RWPE1 (cell line): ENCODE measurements at regions not wholly inside any gene's neighbourhood (a gene's known extent, or its start where the extent isn't known, plus 50 kb on each side); places are given as distances from the start of the nearest gene placed in this dataset.

Experiments
- CTCF ChIA-PET: fragments of 350-600 bp; sonication (Branson Sonifier 250); formaldehyde crosslinking; extraction: SDS; loops from one replicate; lab custom pipeline; 2021; lab: Yijun Ruan, JAX
- POLR2A ChIA-PET: fragments of 400-600 bp; formaldehyde crosslinking; extraction: SDS; loops from one replicate; lab custom pipeline; 2020; ENCODE audit warnings: antibody characterized with exemption; ENCODE audit not compliant: low non-redundant PET; lab: Yijun Ruan, JAX
- DNase-seq: peaks from one replicate; pipeline ENCODE4 v3.0.0; 2012; ENCODE audit warnings: low spot score
- H3K27ac ChIP-seq: fragments of 450-650 bp; 2 replicates; pipeline ENCODE4 v1.5.1; 2017
- TF ChIP-seq, protein P1 (sequence below): fragments of 450-650 bp; conservative IDR thresholded peaks from 2 replicates; pipeline ENCODE4 v1.5.1; 2017; ENCODE audit warnings: low read depth, mild to moderate bottlenecking

GRCh38 chr3:87125116-87125515 lies 102.0 kb upstream of the CHMP2B start:
- H3K27ac ChIP-seq = no peak overlapping the region
- POLR2A ChIA-PET = no interaction called here
- CTCF ChIA-PET = no interaction called here
- TF ChIP-seq, protein P1, sequence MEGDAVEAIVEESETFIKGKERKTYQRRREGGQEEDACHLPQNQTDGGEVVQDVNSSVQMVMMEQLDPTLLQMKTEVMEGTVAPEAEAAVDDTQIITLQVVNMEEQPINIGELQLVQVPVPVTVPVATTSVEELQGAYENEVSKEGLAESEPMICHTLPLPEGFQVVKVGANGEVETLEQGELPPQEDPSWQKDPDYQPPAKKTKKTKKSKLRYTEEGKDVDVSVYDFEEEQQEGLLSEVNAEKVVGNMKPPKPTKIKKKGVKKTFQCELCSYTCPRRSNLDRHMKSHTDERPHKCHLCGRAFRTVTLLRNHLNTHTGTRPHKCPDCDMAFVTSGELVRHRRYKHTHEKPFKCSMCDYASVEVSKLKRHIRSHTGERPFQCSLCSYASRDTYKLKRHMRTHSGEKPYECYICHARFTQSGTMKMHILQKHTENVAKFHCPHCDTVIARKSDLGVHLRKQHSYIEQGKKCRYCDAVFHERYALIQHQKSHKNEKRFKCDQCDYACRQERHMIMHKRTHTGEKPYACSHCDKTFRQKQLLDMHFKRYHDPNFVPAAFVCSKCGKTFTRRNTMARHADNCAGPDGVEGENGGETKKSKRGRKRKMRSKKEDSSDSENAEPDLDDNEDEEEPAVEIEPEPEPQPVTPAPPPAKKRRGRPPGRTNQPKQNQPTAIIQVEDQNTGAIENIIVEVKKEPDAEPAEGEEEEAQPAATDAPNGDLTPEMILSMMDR = no peak
- no peak for DNase-seq

DNA sequence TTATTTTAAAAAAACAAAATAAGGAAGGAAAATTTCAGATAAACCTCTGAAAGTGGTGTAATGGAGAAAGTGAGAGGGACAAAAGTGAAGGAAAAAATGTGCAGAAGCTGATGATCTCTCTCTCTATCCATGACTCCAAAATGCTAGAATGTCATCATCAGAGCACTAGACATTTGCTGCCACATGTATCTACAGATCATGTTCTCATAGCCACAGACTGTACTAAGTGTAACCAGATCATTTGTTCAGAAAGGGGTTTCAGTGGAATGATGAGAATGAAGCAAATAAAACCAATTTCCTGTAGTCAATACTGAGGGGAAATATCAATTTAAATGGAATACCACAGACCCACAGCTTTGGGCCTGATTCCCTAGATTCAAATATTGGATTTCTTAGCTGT lies 104.3 kb upstream of the CHMP2B start:
- ChIA-PET POLR2A (no interaction called here), CTCF (no interaction called here)
- TF ChIP-seq, protein P1 = no peak
- H3K27ac ChIP-seq = no peak overlapping the region
- DNase-seq = no peak

GRCh38 chr3:87121856-87122255 lies 105.3 kb upstream of the CHMP2B start:
- CTCF ChIA-PET = no interaction called here
- DNase-seq = no peak
- TF ChIP-seq, protein P1 = no peak
- POLR2A ChIA-PET = no interaction called here
- no peak overlapping the region for H3K27ac ChIP-seq

GRCh38 chr3:87120881-87121280 lies 106.2 kb upstream of the CHMP2B start:
- H3K27ac ChIP-seq = no peak overlapping the region
- no peak for DNase-seq
- ChIA-PET POLR2A (no interaction called here), CTCF (no interaction called here)
- TF ChIP-seq, protein P1 = no peak

DNA sequence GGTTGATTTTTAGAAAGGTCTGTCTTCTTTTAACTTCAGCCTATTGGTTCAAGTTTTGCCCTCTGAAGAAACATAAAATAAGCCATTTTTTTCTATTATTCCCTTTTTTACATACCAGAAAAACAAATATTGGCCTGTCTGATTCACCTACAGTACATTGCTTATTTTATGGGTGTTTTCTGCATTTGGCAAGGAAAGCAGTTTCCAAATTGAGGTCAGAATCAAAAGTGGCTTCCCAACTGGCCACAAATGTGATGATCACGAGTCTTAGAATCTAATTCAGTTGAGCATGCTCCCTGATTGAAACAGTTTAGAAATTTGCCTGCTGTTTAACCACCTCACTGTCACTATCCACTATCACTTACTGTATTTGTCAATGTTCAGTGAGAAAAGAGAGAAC lies 106.9 kb upstream of the CHMP2B start:
- DNase-seq = no peak
- POLR2A ChIA-PET = no interaction called here
- CTCF ChIA-PET = no interaction called here
- H3K27ac ChIP-seq = no peak overlapping the region
- TF ChIP-seq, protein P1 = no peak

- ChIA-PET POLR2A (no interaction called here), CTCF (no interaction called here)
- TF ChIP-seq, protein P1 = no peak
- H3K27ac ChIP-seq = no peak overlapping the region
- DNase-seq = no peak
Observed at GRCh38 chr3:87109465-87109864, 117.6 kb upstream of the CHMP2B start.
